OCI-M2 (cell line): ENCODE measurements at regions not wholly inside any gene's neighbourhood (a gene's known extent, or its start where the extent isn't known, plus 50 kb on each side); places are given as distances from the start of the nearest gene placed in this dataset.

Experiments used
- DNase-seq: peaks from one replicate; lab custom pipeline; 2025; ENCODE audit not compliant: unreplicated experiment; lab: John Stamatoyannopoulos, UW

DNA sequence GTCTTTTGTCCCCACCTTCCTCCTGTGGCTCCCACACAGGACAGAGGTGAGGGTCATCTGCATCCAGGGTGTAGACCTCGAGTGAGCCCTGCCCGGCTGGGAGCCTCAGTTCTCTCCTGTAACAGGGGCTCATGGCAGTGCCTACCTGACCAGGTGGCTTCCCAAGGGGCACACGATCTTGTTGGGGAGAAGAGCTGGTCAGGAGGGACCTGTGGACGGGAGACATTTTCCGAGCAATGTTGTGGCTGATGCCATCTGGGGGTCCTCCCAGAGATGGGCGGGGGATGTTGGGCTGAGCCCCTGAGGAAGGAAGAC, 51.9 kb downstream of the CEBPB start:
- DNase-seq, result no peak

DNA sequence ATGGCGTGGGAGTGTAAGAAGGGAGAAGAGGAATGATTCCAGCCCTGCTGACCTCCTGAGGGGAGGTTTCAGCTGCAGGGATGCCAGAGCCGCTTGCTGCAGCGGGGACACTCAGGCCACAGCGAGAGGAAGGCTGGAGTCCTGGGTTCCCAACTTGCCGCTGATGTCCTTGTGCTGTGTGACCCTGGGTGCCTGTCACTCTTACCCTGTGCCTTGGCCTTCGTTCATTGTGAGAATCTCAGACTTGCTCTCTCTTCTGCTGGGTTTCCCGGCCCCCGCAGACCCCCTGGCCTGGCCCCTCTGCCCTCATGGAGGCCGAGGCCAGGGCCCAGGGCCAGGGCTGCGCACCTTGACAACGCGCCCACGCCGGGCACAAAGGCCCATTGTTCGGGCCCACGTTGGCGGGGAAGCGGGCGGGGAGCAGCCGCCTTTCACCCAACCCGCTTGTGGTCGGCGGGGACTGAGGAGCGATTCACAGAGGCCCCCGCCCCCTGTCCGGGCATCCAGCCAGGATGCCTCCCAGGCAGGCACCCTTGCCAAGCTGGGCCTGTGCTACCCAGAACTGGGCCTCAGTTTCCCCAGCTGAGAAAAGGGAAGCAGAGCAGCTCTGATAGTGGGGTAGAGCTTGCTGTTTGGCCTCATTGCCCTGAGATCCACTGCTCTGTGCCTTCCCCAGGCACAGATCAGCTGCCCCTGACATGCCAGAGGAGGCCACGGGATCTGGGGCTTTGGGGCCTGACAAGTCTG, 52.4 kb downstream of the CEBPB start:
- no peak for DNase-seq

DNA sequence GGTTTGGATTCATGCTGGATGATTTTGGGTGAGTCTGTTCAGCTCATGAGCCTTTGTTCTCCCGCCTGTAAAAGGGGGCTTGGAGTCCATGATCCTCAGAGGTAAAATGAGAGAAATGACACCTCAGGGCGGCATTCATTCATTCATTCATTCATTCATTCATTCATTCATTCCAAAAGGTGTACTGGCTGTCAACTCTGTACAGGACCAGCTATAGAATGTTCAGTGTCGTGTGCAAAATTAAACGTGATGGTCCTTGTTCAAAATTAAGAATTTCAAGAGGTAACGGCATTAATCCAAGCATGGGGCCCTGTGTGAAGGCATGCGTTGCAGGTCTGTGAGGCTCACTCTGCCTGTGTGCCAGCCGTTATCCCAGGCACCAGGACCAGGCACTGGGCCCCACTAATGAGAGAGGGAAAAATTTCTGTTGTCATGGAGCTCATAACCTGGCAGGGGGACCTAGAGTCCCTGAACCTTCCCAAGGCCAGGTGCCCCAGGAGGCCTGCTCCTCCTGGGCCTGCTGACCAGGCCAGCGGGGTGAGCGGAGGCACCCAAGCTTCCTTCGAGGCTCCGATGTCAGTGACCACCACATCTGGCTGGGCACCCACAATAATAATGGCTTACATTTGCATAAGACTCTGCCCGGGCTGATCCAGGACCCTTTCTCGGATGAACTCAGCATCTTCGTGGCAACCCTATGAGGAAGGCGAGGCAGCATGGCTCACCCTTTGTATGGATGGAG, 53.2 kb downstream of the CEBPB start:
- no peak for DNase-seq

DNA sequence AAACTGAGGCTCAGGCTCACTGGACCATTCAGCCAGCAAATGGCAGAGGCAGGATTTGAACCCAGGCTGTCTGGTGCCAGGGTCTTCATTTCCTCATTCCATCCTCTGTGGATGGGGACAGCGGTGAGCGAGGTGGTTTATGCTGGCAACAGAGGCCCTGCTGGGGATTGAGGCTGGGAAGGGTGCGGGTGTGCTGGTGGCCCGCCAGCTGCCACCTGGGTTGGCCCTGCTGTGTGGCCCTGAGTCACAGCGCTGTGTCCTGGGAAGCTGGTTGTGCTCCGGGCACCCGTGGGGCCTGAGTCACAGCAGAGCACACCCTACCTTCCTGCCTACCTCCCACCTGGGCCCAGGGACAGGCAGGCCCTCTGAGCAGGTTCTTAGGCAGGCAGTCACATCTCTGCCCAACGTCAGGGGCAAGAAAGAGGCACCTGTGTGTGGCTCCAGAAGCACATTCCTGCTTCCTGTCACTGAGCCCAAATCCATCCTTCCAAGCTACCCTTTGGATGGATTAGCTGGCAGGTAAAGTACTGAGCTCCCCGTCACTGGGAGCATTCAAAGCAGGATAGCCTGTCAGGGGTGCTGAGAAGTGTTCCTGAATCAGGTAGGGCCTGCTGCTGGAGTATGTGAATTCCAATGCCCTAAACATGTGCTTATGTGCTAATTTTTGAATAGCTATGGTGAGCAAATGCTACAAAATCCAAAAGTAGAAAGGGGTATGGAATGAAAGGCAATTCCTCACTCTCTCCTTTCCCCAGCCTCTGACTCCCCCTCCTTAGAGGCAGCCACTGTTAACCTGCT, 53.9 kb downstream of the CEBPB start:
- DNase-seq, result no peak

DNA sequence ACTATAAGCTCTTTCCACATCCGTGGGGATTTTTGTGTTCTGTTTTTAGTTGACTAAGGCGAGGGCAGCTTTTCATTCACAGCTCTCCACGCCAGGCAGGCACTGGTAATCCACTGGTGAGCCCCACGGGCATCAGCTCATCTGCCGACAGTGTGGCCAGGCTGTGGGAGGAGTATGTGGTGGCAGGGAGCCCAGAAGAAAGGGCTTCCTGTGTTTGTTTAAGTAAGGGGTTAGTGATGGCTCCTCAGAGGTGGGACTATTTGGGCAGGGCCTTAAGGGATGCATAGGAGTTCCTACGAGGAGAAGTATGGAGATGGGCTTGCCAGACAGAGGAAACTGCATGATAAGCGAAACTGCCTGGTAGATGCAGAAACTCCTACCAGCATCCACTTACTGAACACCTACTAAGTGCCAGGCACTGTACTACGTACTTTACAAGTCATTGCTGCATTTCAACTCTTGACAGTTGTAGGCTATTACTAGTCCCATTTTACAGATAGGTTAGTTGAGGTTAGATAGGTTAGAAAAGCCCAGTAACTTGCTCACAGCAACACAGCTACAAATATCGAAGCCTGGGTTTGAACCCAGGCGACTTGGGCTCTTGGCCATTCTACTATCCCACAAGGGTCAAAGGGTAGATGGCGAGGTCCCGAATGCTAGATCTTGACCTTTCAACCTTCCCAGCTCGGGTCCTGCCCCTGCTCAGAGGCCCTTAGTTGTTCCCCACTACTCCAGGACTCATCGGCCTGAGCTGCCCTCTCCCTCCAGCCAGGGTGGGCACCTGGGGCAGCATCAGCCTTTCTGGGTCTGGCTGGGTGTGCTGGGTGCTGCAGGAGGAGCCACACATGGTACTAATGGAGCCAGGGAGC, 55.1 kb downstream of the CEBPB start:
- DNase-seq, result no peak

DNA sequence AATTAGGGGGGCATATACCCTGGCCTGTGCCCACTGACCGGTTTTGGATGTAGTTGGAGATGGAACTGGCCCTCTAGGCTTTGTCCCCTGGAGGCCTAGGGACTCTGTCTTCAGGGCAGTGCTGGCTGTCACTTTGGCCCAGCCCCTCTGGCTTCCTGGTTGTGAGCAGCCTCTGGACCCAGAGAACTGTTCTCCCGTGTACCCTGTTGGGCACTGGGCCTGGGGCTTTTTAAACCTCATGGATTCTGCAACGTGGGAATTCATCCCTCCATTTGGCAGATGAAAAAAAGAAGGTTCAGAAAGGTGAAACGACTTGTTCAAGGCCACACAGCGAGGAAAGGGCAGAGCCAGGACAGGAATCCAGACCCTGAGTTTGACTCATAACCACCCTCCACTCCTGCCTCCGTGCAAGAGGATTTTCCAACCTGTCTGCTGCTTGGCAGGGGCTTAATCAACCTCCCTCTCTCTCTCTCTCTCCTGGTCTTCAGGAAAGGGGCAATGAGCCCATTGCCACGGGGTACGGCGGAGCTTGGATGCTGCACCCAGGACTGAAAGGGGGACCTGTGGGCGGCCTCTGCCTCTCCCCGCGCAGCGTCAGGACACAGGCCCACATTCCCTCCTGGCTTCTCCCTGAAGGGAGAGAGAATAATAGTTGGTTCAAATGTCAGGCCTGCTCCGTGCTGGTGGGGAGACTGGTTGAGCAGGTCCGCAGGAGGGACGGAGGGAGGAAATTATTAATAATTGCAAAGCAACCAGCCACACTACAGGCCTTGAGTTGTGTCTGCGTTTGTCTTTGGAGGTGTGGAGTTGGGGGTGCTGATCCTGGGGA, 56.0 kb downstream of the CEBPB start:
- DNase-seq, result no peak

DNA sequence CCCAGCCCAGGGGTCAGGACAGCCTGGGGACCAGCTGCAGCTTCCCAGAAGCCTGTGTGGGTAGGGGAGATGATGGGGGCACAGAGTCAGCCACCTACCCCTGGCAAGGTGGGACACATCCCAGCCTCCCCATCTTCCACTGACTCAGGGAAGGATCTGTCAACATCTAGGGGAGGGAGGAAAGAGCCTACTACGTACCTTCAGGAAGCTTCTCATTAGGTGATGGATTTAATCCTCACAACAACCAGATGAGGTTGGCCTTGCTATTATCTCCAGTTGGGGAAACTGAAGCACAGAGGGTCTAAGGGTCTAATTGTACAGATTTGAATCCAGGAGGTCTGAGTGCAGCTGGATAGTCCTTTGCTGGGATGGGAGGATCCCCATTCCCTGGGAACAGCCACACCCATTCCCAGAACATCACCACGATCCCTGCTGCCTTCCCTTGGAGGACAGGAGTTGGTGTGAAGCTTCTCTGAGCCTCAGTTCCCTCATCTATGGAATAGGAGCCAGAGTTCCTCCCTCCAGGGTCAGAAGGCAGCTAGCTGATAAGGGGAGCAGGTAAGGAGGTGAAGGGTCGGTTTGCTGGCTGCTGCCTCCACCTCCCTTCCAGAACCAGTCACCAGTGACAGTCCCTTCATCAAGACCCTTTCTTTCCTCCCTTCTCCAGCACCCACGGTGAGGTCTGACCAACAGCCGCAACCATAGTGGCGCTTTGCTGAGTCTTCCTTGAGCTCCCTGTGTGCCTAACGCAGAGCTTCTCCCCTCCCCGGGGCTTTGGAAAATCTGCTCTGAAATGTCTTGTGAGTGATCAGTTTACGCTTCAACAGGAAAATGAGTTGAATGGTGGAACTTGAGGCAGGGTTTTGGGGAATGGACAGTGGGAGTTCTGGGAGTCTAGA, 56.8 kb downstream of the CEBPB start:
- no peak for DNase-seq

DNA sequence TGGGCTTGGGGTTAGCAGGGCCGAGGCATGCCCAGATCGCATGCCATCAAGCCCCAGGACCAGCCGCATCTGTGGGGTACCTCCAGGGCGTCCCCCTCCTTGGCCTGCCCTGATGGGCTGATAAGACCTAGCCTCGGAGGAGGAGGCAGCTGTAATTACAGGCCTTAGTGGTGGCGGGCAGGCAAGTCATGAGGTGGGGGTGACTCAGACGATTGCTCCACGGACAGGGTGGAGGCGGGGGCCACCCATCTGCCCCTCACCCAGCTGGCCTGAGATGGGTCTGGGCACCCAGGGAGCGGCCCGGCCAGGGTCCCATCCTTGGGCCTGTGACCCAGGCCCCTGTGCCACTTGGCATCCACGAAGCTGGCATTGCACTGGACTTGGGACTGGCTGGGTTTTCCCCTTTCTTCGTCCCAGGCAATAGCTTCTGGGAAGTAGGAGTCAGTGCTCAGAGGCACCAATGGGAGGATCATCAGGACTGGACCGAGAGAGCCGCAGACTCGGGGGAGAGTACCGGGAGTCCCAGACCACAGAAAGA, 57.5 kb downstream of the CEBPB start:
- no peak for DNase-seq

DNA sequence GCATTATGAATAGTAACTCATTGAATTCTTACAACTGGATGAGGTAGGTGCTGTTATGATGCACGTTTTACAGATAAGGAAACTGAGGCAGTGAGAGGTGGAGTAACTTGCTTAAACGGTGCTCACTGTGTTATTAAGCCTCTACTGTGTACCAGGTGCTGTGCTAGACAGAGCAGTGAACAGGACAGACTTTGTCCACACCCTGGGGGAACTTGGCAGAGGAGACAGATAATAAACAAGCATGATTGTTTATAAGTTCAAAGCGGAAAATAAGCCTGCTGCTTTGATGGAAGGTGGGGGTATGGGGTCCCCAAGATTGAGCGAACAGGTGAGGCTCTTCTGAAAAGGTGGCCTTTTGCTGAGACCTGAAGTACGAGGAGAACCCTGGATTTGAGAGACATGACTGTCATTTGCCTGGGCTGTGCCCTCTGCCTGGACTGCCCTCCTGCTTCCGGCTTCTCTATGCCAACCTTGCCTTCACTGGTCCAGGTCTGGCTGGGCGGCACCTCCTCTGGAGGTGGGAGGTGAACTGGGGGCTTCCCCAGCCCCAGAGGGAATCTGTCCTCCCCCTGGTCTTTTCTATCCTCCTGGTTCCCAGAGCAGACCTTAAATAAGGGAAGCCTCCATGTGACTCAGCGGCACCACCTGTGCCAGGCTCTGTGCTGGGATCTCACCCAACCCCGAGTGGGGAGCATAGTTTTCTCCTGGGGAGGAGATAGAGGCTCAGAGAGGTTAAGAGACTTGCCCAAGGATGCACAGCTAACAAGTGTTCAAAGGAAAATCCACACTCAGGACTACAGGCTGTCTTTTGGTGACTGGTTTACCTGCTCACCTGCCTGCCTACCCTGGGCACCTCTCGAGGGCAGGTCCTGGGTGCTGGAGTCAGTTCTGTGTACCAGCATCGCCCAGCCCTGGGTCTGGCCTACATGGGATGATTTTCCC, 59.1 kb downstream of the CEBPB start:
- DNase-seq, result no peak

DNA sequence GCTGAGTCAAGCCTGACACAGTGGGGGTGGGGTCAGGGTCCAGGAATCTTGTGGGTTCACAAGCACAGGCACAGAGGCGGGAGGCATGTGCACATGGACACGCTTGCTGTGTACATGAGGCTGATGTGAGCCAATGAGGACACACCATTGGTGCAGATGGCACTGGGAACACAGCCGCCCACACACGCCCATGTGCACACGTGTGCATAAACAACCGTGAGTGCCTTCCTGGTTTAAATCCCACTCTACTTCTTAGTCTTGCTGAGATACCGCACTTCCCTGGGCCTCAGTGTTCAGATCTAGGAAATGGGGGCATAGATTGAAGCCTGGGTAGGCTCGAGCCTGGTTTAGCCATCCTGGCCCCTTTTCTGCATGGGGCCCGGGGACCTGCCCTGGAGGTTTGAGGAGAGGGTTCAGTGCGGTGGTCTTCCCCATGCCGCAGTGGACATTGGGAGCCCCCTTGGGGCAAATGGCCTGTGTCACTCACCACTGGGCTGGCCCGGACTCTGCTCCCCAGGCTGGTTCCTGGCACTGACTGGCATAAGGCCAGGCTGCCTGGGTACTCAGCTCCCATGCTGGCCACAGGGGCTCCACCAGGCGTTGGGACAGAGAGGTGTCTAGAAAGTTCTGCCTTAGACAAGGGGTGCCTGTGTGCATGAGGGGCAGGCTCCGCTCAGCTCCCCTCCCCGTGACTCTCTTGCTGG, 60.2 kb downstream of the CEBPB start:
- no peak for DNase-seq

DNA sequence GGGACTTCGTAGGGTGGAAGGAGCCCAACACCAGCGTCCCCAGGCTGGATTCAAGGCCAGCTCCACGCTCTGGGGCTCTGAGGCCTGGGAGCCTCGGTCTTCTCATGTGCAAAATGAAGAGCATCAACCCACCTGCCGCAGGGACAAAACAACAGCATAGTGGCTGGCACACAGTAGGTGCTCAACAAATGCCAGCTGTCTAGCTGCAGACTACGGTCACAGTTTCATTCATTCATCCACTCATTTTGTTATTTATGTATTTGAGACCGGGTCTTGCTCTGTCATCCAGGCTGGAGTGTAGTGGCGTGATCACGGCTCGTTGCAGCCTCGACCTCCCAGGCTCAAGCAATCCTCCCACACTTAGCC, 60.7 kb downstream of the CEBPB start:
- DNase-seq, result no peak

DNA sequence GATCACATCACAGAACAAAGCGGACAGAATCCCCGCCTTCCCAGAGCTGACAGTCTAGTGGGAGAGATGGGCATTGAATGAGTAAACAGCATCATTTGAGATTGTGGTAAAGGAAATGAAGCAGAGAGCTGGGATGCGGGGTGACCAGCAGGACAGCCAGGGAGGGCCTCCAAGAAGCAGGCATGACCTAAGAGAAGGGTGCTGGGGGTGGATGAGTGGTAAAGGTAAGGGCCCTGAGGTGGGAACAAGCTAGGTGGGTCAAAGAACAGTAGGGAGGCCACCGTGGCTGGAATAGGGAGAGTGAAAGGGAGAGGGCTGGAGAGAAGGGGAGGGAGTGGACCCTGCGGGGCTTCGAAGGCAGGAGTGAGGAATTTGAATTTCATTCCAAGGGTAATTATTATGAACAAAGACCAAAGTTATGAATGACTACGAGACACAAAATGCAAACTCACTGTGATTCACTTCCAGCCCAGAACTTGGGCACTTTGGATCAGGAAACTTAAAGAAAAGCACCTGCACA, 61.4 kb downstream of the CEBPB start:
- DNase-seq, result no peak

DNA sequence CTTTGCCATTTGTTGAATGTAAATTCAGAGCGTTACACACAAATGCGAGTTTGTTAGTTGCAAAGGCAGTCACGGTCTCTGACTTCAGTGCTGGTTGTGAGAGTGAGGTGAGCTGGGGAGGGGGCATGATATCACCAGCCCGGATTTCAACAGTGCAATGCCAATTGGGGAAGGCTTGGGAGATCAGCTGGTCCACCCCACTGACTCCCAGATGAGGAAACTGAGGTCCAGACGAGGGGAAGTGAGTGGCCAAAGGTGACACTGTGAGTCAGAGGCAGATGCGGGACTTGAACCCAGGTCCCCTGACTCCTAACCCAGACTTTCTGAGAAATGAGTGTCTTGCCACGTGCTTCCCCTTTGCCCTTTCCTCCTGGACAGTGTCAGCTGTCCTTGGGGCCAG, 62.1 kb downstream of the CEBPB start:
- DNase-seq, result no peak

DNA sequence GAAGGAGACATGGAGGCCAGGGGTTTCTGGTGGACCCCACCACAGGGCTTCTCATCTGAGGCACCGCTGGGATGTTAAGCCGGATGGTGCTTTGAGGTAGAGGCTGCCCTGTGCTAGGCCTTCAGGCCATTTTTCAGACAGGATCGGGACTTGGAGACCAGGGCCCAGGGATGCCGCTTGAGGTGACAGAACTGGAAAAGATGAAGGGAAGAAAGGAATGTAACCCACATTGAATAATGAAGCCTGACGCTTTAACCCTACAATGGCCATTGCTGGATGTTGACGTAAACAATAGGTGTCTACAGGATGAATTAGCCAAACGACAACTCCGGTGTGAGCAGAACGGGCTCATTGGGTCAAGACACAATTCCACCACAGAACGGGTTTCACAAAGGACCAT, 62.5 kb downstream of the CEBPB start:
- no peak for DNase-seq

DNA sequence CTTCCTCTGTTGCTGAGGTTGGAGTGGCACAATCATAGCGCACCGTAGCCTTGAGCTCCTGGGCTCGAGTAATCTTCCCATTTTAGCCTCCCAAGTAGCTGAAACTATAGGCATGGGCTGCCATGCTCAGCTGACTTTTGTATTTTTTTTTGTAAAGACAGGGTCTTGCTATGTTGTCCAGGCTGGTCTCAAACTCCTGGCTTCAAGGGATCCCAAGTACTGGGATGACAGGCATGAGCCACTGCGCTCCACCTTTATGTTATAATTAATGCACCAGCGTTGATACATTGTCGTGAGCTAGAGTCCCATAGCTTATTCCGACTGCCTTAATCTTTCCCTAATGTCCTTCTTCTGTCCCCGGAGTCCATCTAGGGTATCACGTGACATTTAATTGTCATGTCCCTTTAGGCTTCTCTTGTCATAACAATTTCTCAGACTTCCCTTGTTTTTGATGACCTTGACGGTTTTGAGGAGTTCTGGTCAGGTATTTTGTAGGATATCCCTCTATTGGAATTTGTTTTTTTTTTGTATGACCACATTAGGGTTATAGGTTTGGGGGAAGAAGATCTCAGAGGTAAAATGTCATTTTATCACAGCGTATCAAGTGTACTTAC, 63.9 kb downstream of the CEBPB start:
- no peak for DNase-seq

DNA sequence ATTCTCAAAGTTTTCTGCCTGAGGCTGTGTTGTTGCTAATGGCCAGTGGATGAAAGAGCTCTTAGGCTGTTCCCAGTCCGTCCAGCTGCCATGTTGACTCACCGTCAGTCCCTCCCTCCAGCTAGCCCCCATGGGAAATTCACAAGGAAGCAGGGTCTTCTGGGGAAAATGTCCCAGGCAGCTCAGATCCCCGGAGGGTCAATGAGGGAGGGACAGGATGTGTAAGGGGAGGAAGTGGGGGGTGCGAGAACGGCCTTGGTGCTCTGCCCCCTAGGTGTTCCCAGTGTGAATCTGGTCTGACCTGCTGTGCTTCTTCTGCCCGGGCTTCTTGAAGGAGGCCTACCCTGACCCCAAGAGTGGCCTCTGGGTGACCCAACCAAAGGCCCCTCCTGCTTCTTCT, 65.9 kb downstream of the CEBPB start:
- DNase-seq, result no peak

DNA sequence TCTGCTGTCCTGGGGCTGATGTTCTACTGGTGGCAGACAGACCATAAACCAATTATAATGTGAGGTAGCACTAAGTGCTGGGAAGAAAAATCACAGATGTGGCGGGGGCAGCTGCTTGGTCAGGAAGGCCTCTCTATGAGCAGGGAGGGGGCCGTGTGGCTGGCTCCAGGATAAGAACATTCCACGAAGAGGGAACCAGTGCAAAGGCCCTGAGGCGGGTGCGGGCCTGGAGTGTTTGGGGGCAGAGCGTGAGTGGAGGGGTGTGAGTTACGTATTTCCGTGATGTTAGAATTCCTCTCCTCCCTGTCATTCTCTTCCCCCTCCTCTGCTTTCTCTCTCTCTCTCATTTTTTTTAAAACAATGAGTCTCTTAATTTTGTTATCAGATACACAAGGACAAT, 67.2 kb downstream of the CEBPB start:
- DNase-seq, result no peak
